ENCODE measurements at regions not wholly inside any gene's neighbourhood (a gene's known extent, or its start where the extent isn't known, plus 50 kb on each side); places are given as distances from the start of the nearest gene placed in this dataset.
"Not testable (repeated sequence)": the region's sequence is repeated elsewhere in the genome, so short reads cannot be mapped to it uniquely, and the experiment has no call there.

DNA sequence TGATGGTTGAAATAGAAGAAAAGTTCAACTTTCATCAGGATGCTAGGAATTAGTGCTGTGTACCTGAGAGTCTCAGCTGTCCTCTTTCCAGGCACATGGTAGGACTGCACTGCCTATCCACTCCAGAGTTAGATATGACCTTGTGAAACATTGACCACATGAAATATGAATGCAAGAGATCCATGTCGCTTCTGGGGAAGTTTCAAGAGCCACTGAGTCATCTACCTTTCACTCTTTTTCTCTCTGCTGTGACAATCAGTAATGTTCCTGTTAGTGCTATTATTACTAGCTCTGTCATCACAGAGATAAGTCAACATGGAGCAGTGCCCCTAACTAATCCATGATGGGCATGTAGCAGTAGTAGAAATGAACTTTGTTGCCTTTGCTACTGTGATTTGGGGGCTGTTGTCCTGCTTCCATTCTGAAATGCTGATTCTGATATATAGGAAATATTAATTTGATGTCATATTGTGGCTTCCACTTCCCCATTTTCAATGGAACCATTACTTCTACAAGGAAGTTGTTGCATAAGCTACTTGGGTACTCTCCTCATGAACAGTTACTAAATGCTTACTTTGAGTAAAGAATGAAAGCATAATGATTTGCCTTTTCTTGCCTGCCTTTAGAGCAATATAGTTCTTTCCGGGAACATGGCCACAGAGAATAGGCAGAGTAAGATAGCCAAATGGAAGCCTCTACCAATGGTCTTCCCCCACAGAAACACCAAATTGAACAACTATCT is 192.8 kb upstream of the ZNF521 start:
- DNase-seq, result no peak

- no peak for DNase-seq
These were observed 186.4 kb upstream of the ZNF521 start for GRCh38 chr18:25538175-25538922.

- DNase-seq, result no peak
These were observed 183.5 kb upstream of the ZNF521 start for GRCh38 chr18:25535495-25535894.

DNA sequence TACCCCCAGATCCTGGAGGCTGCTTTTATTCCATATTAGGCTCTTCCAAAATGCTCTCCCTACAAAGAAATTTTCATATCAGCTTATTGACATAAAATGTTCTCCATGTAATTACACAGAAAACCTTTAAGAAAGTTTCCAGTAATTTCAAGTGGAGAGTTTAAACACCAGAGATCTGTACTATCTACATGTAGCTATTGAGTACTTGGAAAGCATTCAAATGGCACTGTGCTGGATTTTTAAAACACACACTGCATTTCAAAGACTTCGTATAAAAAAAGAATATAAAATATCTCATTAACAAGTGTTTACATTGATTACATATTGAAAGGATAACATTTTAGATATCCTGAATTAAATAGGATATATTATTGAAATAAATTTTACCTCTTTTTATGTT is 182.4 kb upstream of the ZNF521 start:
- no peak for DNase-seq

DNA sequence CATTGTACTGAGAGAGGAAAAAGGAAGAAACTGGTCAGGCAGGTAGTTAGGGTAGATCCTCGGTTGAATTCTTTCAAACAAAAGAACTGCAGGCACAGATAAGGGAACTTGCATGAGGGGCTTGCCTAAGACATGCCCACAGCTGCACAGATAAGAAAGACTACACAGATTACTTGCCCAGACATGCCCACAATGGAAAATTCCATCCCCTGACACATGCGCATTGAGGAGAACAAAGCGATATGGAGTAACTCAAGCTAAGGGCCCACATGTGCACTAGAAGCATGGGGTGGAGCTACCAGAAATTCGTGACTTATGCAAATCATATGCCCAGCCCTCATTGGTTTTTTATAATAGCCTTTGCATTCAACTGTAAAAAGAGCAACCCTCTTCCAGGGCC is 181.3 kb upstream of the ZNF521 start:
- DNase-seq, result no peak

DNA sequence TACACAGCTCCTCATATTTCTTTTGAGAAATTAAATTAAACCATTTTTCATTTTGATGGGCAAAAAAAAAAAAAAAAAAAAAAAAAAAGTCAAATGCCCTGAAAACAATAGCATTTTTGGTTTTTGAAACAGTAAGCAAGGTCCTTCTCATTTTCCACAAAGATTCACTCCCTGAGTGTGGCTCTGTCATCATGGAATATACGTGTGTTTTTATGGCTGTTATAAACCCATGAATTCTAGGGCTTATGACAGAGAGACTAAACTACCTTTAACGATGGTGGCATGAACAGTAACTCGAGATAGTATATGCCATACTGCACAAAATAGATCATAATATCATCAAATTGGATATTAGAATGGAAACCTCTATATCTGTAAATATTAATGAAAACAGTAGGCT is 179.2 kb upstream of the ZNF521 start:
- DNase-seq, result no peak

DNA sequence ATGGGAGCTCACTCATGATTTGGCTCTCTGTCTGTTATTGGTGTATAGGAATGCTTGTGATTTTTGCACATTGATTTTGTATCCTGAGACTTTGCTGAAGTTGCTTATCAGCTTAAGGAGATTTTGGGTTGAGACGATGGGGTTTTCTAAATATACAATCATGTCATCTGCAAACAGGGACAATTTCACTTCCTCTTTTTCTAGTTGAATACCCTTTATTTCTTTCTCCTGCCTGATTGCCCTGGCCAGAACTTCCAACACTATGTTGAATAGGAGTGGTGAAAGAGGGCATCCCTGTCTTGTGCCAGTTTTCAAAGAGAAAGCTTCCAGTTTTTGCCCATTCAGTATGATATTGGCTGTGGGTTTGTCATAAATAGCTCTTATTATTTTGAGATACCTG is 173.8 kb upstream of the ZNF521 start:
- DNase-seq, result not testable (repeated sequence)

- no peak for DNase-seq
These were observed 166.7 kb upstream of the ZNF521 start for GRCh38 chr18:25518716-25519053.

DNA sequence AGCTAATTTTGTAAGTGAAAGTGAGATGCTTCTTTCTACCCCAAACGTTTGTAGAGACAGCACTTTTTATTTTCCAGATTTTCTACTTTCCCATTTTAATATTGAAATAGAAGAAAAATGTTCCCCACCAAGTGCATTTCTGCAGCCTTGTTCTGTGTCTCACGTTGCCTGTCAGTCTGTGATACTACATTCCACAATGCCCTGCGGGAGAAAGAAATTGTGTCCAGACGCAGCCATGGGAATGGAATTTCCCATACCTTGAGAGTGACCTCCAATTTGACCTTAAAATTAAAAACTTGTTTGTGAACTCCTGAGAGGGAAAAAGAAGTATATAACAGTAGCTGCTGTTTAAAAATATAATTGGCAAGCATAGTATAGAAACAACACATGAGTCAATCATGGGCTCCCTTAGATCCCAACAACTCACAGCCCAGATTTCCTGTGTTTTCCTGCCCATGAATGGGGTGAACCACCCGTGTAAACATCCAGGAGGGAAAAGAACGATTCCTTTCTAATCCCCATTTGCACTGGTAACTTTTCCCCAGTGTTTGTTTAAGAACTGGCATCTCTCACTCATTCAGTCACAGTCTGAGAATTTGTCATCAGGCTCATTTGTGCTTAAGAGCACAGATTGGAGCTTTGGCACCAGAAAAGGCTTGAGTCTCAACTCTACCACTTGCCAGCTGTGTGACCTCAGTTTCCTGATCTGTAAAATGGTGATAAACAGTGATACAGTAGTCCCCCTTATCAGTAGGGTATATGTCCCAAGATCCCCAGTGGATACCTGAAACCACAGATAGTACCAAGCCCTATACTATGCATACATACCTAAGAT is 166.1 kb upstream of the ZNF521 start:
- no peak for DNase-seq

- DNase-seq, result no peak
These were observed 165.0 kb upstream of the ZNF521 start for GRCh38 chr18:25516747-25517498.

GRCh38 chr18:25516121-25516520 is 164.2 kb upstream of the ZNF521 start:
- DNase-seq, result no peak

DNA sequence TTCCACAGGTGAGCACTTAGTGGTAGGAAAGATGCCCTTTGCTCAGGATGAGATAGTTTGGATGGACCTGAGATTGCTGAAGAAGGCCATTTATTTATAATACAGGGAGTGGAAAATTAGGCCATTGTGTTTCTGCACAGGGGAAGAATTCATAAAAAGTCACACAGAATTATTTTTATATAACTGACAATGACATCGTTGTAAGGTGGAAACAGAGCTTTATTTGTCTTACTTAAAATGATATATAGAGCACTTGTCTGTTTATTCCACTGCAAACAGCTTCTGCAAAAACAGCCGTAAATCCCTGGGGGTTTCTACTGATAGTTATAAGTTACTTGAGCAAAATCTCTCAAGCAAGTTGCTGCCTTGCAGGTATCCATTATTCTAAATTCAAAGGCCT is 158.1 kb upstream of the ZNF521 start:
- no peak for DNase-seq

GRCh38 chr18:25503567-25504081 is 151.7 kb upstream of the ZNF521 start:
- peak; percentile 20 for DNase-seq

DNA sequence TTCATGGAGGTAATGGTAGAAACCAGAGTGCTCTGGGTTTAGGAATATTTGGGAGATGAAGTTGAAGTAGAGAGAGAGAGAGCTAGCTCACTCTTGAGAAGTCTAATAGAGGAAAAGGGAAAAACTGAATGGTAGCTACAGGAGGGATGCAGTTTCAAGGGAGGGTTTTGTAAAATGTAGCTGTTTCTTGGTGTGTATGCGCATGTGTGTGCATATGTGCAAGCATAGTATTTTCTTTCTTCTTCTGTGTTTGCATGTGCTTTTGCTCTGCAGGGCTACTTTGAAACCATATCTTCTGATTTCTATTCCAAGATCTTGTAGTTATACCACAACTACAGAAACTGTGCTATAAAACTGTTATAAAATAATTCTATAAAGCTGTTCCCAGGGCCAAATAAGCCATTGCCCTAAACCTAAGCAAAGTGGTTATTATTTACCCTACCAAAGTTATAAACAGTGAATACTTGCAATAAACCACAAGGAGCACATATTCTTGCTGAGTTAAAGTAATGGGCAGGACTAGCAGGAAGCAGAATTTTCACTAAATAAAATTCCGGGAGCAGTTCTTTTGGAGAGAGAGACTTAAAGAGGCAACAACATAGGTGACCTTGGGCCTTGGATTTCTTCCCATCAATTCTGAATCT is 145.3 kb upstream of the ZNF521 start:
- no peak for DNase-seq

DNA sequence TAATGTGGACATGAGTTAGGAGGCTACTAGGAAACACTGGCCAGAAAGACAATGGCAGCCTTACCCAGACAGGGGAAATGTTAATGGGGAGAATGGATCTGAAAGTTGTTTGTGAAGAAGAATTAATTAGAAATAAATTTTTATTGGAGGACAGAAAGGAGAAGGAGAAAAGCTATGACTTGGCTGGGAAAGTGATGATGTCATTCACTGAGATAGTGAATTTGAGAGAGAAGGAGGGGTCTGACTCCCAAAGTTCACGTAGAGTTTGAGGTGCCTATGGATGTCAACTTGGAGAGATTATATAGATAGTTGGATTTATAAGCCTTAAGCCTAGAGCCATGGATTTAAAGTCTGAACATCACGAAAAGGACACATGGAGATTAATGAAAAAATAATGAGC is 144.6 kb upstream of the ZNF521 start:
- DNase-seq, result no peak

DNA sequence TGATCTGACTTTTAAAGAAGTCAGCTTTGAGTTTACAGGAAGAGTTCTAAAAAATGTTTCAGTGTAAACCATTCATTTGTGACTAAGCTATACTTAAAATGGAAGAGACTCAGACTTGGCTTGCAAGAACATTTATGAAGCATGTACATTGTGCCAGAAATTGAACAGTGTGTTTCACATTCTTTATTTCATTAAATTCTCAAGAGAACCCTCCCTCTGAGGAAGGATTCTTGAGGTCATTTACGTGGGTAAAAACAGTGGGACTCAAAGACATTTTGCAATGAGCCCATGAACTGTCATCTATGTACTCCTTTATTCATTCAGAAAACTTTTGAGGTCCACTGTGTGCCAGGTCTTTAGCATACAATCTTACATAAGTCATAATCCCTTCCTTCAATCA is 143.6 kb upstream of the ZNF521 start:
- no peak for DNase-seq

GRCh38 chr18:25494888-25495287 is 142.9 kb upstream of the ZNF521 start:
- DNase-seq, result no peak

- DNase-seq, result no peak
These were observed 141.4 kb upstream of the ZNF521 start for GRCh38 chr18:25493401-25493800.

DNA sequence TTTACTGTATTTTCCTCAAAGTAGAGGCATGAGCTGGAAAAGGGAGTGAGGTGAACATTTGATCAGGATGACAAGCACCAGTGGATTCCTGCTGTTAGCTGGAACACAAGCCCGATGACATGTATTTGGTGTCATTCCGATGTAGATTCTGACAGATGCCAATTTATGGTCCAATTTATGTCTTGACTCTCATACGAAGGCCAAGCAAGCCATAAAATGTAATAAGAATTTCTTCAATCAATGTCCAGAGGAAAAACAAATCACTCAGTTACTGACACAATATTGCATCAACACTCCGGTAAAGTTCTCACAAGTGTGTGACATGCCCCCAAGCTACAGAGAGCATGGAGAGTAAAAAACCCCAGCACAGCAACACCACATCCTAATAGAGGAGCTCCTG is 138.3 kb upstream of the ZNF521 start:
- no peak for DNase-seq

GRCh38 chr18:25473008-25473407 is 121.0 kb upstream of the ZNF521 start:
- DNase-seq, result no peak

DNA sequence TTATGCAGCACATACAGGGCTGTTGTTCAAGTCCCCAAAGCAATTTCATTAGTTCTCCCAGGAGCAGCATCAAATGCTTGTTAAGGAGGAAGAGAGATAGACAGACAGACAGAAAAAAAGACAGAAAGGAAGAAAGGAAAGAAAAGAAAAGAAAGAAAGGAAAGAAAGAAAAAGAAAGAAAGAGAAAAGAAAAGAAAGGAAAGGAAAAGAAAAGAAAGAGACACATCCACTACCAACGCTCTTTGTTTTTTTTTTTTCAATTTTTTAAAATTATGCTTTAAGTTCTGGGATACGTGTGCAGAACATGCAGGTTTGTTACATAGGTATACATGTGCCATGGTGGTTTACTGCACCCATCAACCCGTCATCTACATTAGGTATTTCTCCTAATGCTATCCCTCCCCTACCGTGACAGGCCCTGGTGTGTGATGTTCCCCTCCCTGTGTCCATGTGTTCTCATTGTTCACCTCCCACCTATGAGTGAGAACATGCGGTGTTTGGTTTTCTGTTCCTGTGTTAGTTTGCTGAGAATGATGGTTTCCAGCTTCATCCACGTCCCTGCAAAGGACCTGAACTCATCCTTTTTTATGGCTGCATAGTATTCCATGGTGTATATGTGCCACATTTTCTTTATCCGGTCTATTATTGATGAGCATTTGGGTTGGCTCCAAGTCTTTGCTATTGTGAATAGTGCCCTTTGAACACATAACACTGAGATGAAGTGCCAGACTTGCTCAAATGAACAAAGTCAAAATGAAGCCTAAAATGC is 119.0 kb upstream of the ZNF521 start:
- DNase-seq, result not testable (repeated sequence)

DNA sequence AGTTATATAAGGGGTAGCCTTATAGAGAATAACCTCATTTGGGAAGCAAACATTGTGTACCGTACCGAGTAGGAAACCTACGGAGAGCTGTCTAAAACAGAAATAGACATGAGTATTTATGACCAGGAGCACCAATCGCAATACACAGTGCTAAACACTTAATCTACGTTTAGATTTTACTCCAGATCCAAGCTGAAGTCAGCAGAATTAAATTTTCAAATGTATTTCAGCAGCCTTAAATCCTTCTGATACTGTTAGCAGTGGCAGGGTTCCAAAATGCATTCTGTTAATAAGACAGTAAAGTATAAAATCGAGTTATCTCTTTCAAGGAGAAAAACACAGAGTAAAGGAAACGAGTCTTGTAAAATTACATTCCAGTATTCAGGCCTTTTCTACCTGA is 118.1 kb upstream of the ZNF521 start:
- DNase-seq, result no peak

Data from NCI-H1694 treated with DMSO at 0.1 percent for 48 hours (cell line).